PC-9 (cell line): ENCODE measurements at regions not wholly inside any gene's neighbourhood (a gene's known extent, or its start where the extent isn't known, plus 50 kb on each side); places are given as distances from the start of the nearest gene placed in this dataset.

Experiments
- BruUV-seq: library from RNA; stranded (reverse); fragments of 400-500 nt; replicated peaks from 2 replicates; lab custom pipeline; 2021; lab: Mats Ljungman, UMichigan
- CTCF ChIA-PET: fragments of 300-600 bp; sonication (Branson Sonifier 250); formaldehyde crosslinking; loops from one replicate; lab custom pipeline; 2022; ENCODE audit warnings: antibody characterized with exemption; lab: Charles Lee
- POLR2A ChIA-PET: fragments of 300-600 bp; sonication (Branson Sonifier 250); formaldehyde crosslinking; loops from one replicate; lab custom pipeline; 2022; ENCODE audit warnings: antibody characterized with exemption; ENCODE audit not compliant: unreplicated experiment; lab: Charles Lee
- DNase-seq, 2 experiments: peaks; one replicate each; pipeline versions ENCODE4 v3.0.0 to v3.0.0-alpha.2; 2015 to 2022; ENCODE audit warnings: mixed read lengths in 1 of 2
- H2AFZ ChIP-seq: fragments of 200-600 bp; sonication (generic); 2 replicates; pipeline ENCODE4 v1.8.1; 2017; ENCODE audit warnings: antibody characterized with exemption
- H3F3A ChIP-seq: fragments of 200-600 bp; sonication (generic); 2 replicates; pipeline ENCODE4 v1.8.1; 2017; ENCODE audit warnings: antibody characterized with exemption, mild to moderate bottlenecking, low read depth; ENCODE audit not compliant: insufficient read depth
- H3K27ac ChIP-seq: fragments of 200-600 bp; sonication (generic); 2 replicates; pipeline ENCODE4 v1.6.1; 2016; ENCODE audit warnings: mixed run types
- H3K27me3 ChIP-seq: fragments of 200-600 bp; sonication (generic); 2 replicates; pipeline ENCODE4 v1.6.1; 2016; ENCODE audit warnings: low read depth, mixed run types; ENCODE audit not compliant: insufficient read depth
- H3K36me3 ChIP-seq: fragments of 200-600 bp; sonication (generic); 2 replicates; pipeline ENCODE4 v1.6.1; 2016; ENCODE audit warnings: low read depth, mixed run types
- H3K4me1 ChIP-seq: fragments of 200-600 bp; sonication (generic); replicated peaks from 2 replicates; pipeline ENCODE4 v1.6.1; 2016; ENCODE audit warnings: mixed run types; ENCODE audit not compliant: insufficient read depth
- H3K4me2 ChIP-seq: fragments of 200-600 bp; sonication (generic); 2 replicates; pipeline ENCODE4 v1.6.1; 2017; ENCODE audit warnings: mixed run types
- H3K4me3 ChIP-seq: fragments of 200-600 bp; sonication (generic); 2 replicates; pipeline ENCODE4 v1.6.1; 2016; ENCODE audit warnings: mixed run types
- H3K79me2 ChIP-seq: fragments of 200-600 bp; sonication (generic); 2 replicates; pipeline ENCODE4 v1.6.1; 2017; ENCODE audit warnings: low read depth, mixed run types
- H3K9me2 ChIP-seq: fragments of 200-600 bp; sonication (generic); 2 replicates; pipeline ENCODE4 v1.8.1; 2017; ENCODE audit warnings: mild to moderate bottlenecking; ENCODE audit not compliant: insufficient read depth
- H3K9me3 ChIP-seq: fragments of 200-600 bp; sonication (generic); 2 replicates; pipeline ENCODE4 v1.8.1; 2016; ENCODE audit warnings: low read depth; ENCODE audit not compliant: insufficient read depth
- H4K20me1 ChIP-seq: fragments of 200-600 bp; sonication (generic); 2 replicates; pipeline ENCODE4 v1.8.1; 2017; ENCODE audit not compliant: insufficient read depth
- CTCF ChIP-seq: fragments of 200-600 bp; sonication (generic); conservative IDR thresholded peaks from 2 replicates; pipeline ENCODE4 v1.6.1; 2017; ENCODE audit warnings: mixed run types, antibody characterized with exemption, mild to moderate bottlenecking, moderate library complexity
- EZH2 ChIP-seq: fragments of 200-600 bp; sonication (generic); IDR thresholded peaks from 2 replicates; pipeline ENCODE4 v1.8.0; 2017; ENCODE audit warnings: antibody characterized with exemption, low read depth
- intact Hi-C: fragments of 100-400 bp; cut with micrococcal nuclease; formaldehyde crosslinking; loops from one replicate; pipeline ENCODE4 v1.10.0; 2022; ENCODE audit not compliant: unreplicated experiment

- intact Hi-C loops = no loop called here
- no peak overlapping the region for H3K4me3 ChIP-seq
- no peaks in the 10 kb centered on the region for H3F3A ChIP-seq
- POLR2A ChIA-PET = no interaction called here
- no peaks in the 10 kb centered on the region for H3K9me3 ChIP-seq
- no peak overlapping the region for H3K27ac ChIP-seq
- H3K9me2 ChIP-seq = no peaks in the 10 kb centered on the region
- no peak overlapping the region for H2AFZ ChIP-seq
- TF ChIP-seq CTCF (no peak), EZH2 (no peak)
- no peaks in the 10 kb centered on the region for H4K20me1 ChIP-seq
- peaks cover 93% of the 10 kb centered on the region for H3K27me3 ChIP-seq
- no peaks in the 10 kb centered on the region for H3K4me1 ChIP-seq
- CTCF ChIA-PET = no interaction called here
- no peaks in the 10 kb centered on the region for H3K36me3 ChIP-seq
- no peak for DNase-seq
- no peaks in the 10 kb centered on the region for H3K79me2 ChIP-seq
- H3K4me2 ChIP-seq = no peak overlapping the region
- BruUV-seq = no TSS peak
Measured at GRCh38 chr5:6859951-6860638, 146.9 kb downstream of the TENT4A start.

GRCh38 chr5:6861036-6861435, 147.8 kb downstream of the TENT4A start:
- ChIA-PET CTCF (no interaction called here), POLR2A (no interaction called here)
- H3K36me3 ChIP-seq = no peaks in the 10 kb centered on the region
- H3K27ac ChIP-seq = no peak overlapping the region
- peaks cover 93% of the 10 kb centered on the region for H3K27me3 ChIP-seq
- no peaks in the 10 kb centered on the region for H3K9me3 ChIP-seq
- no peaks in the 10 kb centered on the region for H3K4me1 ChIP-seq
- no peak overlapping the region for H3K4me3 ChIP-seq
- DNase-seq = no peak
- H3K9me2 ChIP-seq = no peaks in the 10 kb centered on the region
- H2AFZ ChIP-seq = no peak overlapping the region
- H3K4me2 ChIP-seq = no peak overlapping the region
- TF ChIP-seq CTCF (no peak), EZH2 (no peak)
- no TSS peak for BruUV-seq
- H4K20me1 ChIP-seq = no peaks in the 10 kb centered on the region
- no peaks in the 10 kb centered on the region for H3K79me2 ChIP-seq
- intact Hi-C loops = no loop called here
- H3F3A ChIP-seq = no peaks in the 10 kb centered on the region

GRCh38 chr5:6861667-6862066, 148.4 kb downstream of the TENT4A start:
- H3K9me3 ChIP-seq = no peaks in the 10 kb centered on the region
- peaks cover 93% of the 10 kb centered on the region for H3K27me3 ChIP-seq
- intact Hi-C loops = no loop called here
- no TSS peak for BruUV-seq
- no peak overlapping the region for H3K4me2 ChIP-seq
- no peaks in the 10 kb centered on the region for H3K36me3 ChIP-seq
- no peaks in the 10 kb centered on the region for H3F3A ChIP-seq
- DNase-seq = no peak
- ChIA-PET CTCF (no interaction called here), POLR2A (no interaction called here)
- no peak overlapping the region for H3K27ac ChIP-seq
- TF ChIP-seq EZH2 (no peak), CTCF (no peak)
- no peak overlapping the region for H2AFZ ChIP-seq
- H3K9me2 ChIP-seq = no peaks in the 10 kb centered on the region
- H4K20me1 ChIP-seq = no peaks in the 10 kb centered on the region
- H3K4me1 ChIP-seq = no peaks in the 10 kb centered on the region
- H3K79me2 ChIP-seq = no peaks in the 10 kb centered on the region
- no peak overlapping the region for H3K4me3 ChIP-seq
